ENCODE measurements at regions not wholly inside any gene's neighbourhood (a gene's known extent, or its start where the extent isn't known, plus 50 kb on each side); places are given as distances from the start of the nearest gene placed in this dataset.
"Not testable (repeated sequence)": the region's sequence is repeated elsewhere in the genome, so short reads cannot be mapped to it uniquely, and the experiment has no call there.

DNA sequence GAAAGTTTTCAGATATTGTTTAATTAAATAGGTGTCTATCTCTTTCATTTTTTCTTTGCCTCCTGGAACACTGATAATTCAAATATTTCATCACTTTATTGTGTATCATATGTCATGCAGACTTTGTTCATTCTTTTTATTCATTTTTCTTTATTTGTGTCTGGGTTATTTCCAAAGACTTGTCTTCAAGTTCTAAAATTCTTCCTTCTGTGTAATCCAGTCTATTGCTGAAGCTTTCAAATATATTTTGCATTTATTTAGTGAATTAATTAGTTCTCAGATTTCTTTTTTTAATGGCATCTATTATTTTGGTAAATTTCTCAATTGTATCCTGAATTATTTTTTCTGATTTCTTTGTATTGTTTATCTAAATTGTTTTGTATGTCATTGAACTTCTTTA lies 70.1 kb downstream of the ZNF330 start:
- DNase-seq, result no peak

- DNase-seq, result no peak
Measured at GRCh38 chr4:141294306-141294705, 73.6 kb downstream of the ZNF330 start.

GRCh38 chr4:141301216-141301615 lies 80.5 kb downstream of the ZNF330 start:
- no peak for DNase-seq

- no peak for DNase-seq
Measured at GRCh38 chr4:141302924-141303323, 82.2 kb downstream of the ZNF330 start.

- DNase-seq, result no peak
Measured at GRCh38 chr4:141304346-141304745, 83.7 kb downstream of the ZNF330 start.

- DNase-seq, result no peak
Measured at GRCh38 chr4:141306331-141306730, 85.6 kb downstream of the ZNF330 start.

- peak; percentile 65 for DNase-seq
Measured at GRCh38 chr4:141307241-141307689, 86.6 kb downstream of the ZNF330 start.

DNA sequence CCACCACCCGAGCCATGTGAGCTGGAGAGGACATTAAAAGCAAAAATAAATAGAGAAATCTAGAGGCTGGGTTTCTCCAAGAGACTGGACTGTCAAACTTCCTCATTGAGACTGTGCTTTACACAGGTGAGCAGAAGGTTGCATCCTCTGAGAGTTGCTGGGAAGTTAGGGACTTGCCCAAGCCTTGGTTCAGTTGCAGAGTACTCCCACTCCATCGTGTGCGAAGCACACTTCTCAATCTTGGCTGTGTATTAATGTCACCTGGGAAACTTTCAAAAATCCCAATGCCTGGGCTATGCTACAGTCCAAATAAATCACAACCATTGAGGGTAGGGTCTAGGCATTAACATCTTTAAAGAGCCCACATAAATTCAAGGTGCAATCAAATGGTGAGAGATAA lies 89.2 kb downstream of the ZNF330 start:
- DNase-seq, result no peak

- DNase-seq, result no peak
Measured at GRCh38 chr4:141311246-141312204, 90.8 kb downstream of the ZNF330 start.

GRCh38 chr4:141314627-141315026 lies 93.9 kb downstream of the ZNF330 start:
- no peak for DNase-seq

- no peak for DNase-seq
Measured at GRCh38 chr4:141328560-141329173, 108.0 kb downstream of the ZNF330 start.

- peak; percentile 18 for DNase-seq
Measured at GRCh38 chr4:141329174-141329569, 108.5 kb downstream of the ZNF330 start.

DNA sequence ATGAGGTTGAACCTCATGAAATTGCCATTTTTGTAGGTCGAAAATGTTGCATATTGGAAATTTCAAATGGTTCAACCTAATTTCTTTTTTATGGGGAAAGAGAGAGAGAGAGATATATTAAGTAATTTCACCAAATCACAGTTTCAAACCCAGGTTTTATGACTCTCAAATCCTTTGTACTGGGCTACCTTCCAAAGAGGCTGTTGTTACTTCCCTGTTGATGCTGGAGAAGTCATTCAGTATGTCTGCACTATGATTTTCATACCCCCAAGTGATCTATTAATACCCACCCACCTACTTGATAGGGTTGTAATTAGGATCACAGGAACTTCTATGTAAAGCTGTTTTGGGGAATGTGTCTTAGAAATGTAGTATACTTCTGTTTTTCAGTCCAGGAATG lies 109.9 kb downstream of the ZNF330 start:
- DNase-seq, result no peak

DNA sequence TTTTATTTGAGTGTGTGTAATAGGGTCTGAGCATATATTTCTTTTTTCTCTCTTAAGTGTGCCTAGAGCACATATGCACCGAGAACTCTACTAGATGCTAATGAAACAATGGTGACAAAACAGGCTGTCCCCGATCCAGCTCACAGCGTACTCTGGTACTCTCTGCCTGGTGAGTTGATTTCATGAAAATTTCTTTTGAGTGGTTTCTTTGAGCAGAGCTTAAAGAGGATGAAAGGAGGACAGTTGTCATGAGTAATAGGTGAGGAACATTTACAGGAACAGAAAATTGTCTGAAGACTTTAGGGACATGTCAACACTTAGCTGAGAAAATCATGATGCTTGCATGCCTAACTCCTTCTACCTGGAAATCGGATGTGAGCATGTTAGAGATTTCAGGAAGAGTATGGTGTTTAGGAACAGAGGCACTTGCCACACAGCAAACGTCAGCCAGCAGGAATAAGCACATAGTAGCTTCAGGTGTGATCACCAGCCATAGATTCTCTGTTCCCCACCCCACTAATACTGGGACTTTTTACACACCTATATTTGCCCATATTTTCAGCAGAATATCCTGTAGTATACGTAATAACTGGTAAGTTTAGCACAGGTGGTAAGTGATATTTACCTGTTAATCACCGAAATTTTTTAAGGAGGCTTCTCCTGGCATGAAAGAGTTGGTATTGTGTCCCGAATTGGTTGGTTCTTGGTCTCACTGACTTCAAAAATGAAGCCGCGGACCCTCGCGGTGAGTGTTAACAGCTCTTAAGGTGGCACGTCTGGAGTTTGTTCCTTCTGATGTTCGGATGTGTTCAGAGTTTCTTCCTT lies 111.1 kb downstream of the ZNF330 start:
- DNase-seq, result no peak

DNA sequence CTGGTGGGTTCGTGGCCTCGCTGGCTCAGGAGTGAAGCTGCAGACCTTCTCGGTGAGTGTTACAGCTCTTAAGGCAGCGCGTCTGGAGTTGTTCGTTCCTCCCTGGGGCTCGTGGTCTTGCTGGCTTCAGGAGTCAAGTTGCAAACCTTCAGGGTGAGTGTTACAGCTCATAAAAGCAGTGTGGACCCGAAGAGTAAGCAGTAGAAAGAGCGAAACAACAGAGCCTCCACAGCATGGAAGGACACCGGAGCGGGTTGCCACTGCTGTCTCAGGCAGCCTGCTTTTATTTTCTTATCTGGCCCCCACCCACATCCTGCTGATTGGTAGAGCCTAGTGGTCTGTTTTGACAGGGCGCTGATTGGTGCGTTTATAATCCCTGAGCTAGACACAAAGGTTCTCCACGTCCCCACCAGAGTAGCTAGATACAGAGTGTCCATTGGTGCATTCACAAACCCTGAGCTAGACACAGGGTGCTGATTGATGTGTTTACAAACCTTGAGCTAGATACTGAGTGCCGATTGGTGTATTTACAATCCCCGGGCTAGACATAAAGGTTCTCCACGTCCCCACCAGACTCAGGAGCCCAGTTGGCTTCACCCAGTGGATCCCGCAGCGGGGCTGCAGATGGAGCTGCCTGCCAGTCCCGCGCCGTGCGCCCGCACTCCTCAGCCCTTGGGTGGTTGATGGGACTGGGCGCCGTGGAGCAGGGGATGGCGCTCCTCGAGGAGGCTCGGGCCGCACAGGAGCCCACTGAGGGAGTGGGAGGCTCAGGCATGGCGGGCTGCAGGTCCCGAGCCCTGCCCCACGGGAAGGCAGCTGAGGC lies 111.9 kb downstream of the ZNF330 start:
- DNase-seq, result peak; percentile 14

GRCh38 chr4:141333456-141334230 lies 112.9 kb downstream of the ZNF330 start:
- not testable (repeated sequence) for DNase-seq

GRCh38 chr4:141335166-141335565 lies 114.5 kb downstream of the ZNF330 start:
- DNase-seq, result no peak

GRCh38 chr4:141338238-141338637 lies 117.5 kb downstream of the ZNF330 start:
- no peak for DNase-seq

- DNase-seq, result no peak
Measured at GRCh38 chr4:141339391-141339790, 118.7 kb downstream of the ZNF330 start.

- DNase-seq, result no peak
Measured at GRCh38 chr4:141339966-141340365, 119.3 kb downstream of the ZNF330 start.

- no peak for DNase-seq
Measured at GRCh38 chr4:141340458-141340857, 119.8 kb downstream of the ZNF330 start.

GRCh38 chr4:141346144-141346543 lies 125.4 kb downstream of the ZNF330 start:
- DNase-seq, result peak; percentile 11
